Upper lobe of right lung (tissue), 1 donor: ENCODE measurements at regions not wholly inside any gene's neighbourhood (a gene's known extent, or its start where the extent isn't known, plus 50 kb on each side); places are given as distances from the start of the nearest gene placed in this dataset.
"Not testable (repeated sequence)": the region's sequence is repeated elsewhere in the genome, so short reads cannot be mapped to it uniquely, and the experiment has no call there.

ENCODE experiments used
- ATAC-seq: fragments of 200-7000 bp; cut with Tn5 transposase; one replicate; pipeline ENCODE4 v1.9.1; 2020; ENCODE audit warnings: mild to moderate bottlenecking, moderate library complexity
- DNase-seq: peaks from one replicate; pipeline ENCODE4 v3.0.0-alpha.2; 2020
- H3K27ac ChIP-seq: fragments of 200-600 bp; one replicate; pipeline ENCODE4 v1.8.0; 2022
- H3K27me3 ChIP-seq: fragments of 200-600 bp; one replicate; pipeline ENCODE4 v1.8.0; 2022; ENCODE audit warnings: mild to moderate bottlenecking
- H3K36me3 ChIP-seq: fragments of 200-600 bp; one replicate; pipeline ENCODE4 v1.8.0; 2022
- H3K4me1 ChIP-seq: fragments of 200-600 bp; one replicate; pipeline ENCODE4 v1.8.0; 2022
- H3K4me3 ChIP-seq: fragments of 200-600 bp; one replicate; pipeline ENCODE4 v1.8.0; 2022; ENCODE audit warnings: mild to moderate bottlenecking
- H3K9me3 ChIP-seq: fragments of 200-600 bp; one replicate; pipeline ENCODE4 v1.8.0; 2022
- intact Hi-C: fragments of 100-400 bp; cut with DNase I; formaldehyde crosslinking; loops from one replicate; pipeline ENCODE4 v1.11.0; 2022
- TF ChIP-seq, protein P1 (sequence below): fragments of 200-600 bp; IDR thresholded peaks from one replicate; pipeline ENCODE4 v1.8.0; 2022; ENCODE audit warnings: antibody characterized with exemption
- donor health status: DM: no; HTN: yes; CAD: no; lungs with severe emphysema.

DNA sequence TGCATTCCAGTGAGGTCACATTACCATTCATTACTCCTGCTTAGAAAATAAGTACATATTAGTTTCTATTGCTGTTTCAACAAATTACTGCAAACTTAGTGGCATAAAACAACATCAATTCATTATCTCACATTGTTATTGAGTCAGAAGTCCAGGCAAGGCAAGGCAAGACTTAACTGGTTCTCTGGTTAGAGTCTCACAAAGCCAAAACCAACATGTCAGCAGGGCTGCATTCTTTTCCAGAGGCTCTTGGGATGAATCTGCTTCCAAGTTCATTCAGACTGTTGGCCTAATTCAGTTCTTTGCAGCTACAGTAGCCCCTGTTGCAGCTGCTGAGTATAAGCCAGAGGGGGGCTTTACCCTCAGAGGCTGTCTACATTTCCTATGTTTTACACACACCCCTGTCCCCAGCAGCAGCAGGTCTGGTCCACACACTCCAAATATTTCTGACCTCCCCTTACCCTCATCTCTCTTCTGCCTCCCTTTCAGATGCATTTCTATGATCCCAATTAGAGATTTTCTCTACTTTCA, 892.1 kb upstream of the EPHA5 start:
- DNase-seq (no peak), ATAC-seq (no peak)
- Histone ChIP-seq H3K27ac (no peak overlapping the region), H3K4me1 (no peaks in the 10 kb centered on the region), H3K4me3 (no peak overlapping the region), H3K27me3 (no peaks in the 10 kb centered on the region), H3K9me3 (no peaks in the 10 kb centered on the region), H3K36me3 (no peaks in the 10 kb centered on the region)
- intact Hi-C loops = no loop called here
- TF ChIP-seq, protein P1, sequence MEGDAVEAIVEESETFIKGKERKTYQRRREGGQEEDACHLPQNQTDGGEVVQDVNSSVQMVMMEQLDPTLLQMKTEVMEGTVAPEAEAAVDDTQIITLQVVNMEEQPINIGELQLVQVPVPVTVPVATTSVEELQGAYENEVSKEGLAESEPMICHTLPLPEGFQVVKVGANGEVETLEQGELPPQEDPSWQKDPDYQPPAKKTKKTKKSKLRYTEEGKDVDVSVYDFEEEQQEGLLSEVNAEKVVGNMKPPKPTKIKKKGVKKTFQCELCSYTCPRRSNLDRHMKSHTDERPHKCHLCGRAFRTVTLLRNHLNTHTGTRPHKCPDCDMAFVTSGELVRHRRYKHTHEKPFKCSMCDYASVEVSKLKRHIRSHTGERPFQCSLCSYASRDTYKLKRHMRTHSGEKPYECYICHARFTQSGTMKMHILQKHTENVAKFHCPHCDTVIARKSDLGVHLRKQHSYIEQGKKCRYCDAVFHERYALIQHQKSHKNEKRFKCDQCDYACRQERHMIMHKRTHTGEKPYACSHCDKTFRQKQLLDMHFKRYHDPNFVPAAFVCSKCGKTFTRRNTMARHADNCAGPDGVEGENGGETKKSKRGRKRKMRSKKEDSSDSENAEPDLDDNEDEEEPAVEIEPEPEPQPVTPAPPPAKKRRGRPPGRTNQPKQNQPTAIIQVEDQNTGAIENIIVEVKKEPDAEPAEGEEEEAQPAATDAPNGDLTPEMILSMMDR = no peak

DNA sequence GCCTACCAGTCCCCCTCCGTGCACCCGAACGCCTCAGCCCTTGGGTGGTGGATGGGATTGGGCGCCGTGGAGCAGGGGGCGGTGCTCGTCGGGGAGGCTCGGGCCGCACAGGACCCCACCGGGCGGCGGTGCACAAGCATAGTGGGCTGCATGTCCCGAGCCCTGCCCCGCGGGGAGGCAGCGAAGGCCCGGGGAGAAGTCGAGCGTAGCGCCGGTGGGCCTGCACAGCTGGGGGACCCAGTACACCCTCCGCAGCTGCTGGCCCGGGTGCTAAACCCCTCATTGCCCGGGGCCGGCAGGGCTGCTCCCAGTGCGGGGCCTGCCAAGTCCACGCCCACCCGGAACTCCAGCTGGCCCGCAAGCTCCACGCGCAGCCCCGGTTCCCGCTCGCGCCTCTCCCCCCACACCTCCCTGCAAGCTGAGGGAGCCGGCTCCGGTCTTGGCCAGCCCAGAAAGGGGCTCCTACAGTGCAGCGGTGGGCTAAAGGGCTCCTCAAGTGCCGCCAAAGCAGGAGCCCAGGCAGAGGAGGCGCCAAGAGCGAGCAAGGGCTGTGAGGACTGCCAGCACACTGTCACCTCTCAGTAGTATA, 891.3 kb upstream of the EPHA5 start:
- DNase-seq, H3K27ac ChIP-seq, H3K9me3 ChIP-seq, H3K4me1 ChIP-seq, intact Hi-C loops, ATAC-seq, H3K27me3 ChIP-seq, H3K4me3 ChIP-seq, H3K36me3 ChIP-seq: not testable (repeated sequence)

DNA sequence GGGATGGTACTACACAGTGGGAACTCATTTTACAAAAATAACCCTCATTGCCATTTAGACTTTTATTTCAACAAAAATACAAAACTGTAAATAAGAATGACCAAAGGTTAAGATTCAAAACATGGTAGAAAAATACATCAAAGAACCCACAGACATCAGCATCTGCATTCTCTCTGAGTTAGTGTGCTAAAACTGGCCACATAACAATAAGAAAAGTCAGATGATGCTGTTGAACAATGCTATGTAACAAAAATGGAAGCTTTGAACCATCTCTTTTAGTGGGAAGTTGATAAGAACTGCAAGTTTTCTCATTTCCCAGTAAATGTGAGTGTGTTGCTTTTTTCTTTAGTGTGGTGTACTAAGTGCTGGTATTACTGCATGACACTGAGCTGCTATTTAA, 888.4 kb upstream of the EPHA5 start:
- TF ChIP-seq, protein P1 = no peak
- no peak overlapping the region for H3K4me3 ChIP-seq
- ATAC-seq = no peak

DNA sequence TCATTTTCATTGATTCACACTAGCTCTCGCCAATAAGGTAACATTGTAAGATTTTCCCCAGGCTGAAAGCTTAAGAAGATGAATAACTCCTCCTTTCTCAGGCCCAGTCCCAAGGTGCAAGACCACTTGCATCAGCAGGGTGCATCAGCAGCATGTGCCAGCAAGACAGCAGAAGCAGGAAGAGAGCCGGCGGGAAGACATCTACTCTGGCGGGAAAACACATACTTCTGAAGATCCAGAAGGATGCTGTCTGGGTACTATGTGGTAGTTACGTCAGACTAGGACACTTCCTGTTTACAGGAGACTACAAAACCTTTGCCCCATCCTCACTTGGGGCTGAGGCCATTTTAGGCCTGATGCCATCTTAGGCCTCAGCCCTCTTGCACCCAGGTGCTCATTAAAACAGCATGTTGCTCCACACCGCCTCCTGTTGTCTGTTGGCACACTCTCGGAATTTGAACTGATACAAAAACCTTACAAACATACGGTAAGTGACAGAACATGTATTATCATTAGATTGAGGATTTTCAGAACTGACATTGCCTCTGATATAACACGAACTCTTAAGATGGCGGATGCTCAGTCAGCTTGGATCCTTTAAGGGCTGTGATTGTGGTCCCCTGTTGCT, 886.5 kb upstream of the EPHA5 start:
- ATAC-seq = no peak
- Histone ChIP-seq H3K9me3 (no peaks in the 10 kb centered on the region), H3K4me1 (no peaks in the 10 kb centered on the region), H3K27ac (no peak overlapping the region), H3K27me3 (no peaks in the 10 kb centered on the region), H3K36me3 (no peaks in the 10 kb centered on the region), H3K4me3 (no peak overlapping the region)
- TF ChIP-seq, protein P1 = no peak
- no peak for DNase-seq
- intact Hi-C loops = no loop called here

More for the DNA sequence above, 888.4 kb upstream of the EPHA5 start:
- Histone ChIP-seq H3K36me3 (no peaks in the 10 kb centered on the region), H3K4me1 (no peaks in the 10 kb centered on the region), H3K27me3 (no peaks in the 10 kb centered on the region), H3K9me3 (no peaks in the 10 kb centered on the region), H3K27ac (no peak overlapping the region)
- DNase-seq = no peak
- intact Hi-C loops = no loop called here

DNA sequence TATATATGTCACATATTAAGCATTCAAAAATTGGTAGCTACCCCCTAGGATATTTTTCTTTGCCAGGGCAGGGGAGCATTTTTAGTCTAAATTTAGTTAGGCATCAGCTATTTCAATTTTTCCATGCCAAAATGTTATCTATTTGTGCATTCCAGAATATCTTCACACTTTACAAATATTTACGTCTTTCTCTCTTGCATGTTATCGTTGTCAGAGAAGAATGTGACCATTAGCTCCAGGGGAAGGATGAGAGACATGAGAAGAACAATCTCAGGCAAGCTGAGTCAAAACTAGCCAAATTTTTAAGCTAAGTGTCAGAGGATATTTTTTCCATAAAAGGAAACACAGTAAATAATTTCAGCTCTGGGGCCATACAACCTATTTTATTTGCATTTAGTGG, 885.0 kb upstream of the EPHA5 start:
- H3K27me3 ChIP-seq = no peaks in the 10 kb centered on the region
- H3K4me1 ChIP-seq = no peaks in the 10 kb centered on the region
- H3K27ac ChIP-seq = no peak overlapping the region
- ATAC-seq (no peak), DNase-seq (no peak)
- no peak overlapping the region for H3K4me3 ChIP-seq
- H3K36me3 ChIP-seq = no peaks in the 10 kb centered on the region
- TF ChIP-seq, protein P1 = no peak
- intact Hi-C loops = no loop called here
- no peaks in the 10 kb centered on the region for H3K9me3 ChIP-seq

DNA sequence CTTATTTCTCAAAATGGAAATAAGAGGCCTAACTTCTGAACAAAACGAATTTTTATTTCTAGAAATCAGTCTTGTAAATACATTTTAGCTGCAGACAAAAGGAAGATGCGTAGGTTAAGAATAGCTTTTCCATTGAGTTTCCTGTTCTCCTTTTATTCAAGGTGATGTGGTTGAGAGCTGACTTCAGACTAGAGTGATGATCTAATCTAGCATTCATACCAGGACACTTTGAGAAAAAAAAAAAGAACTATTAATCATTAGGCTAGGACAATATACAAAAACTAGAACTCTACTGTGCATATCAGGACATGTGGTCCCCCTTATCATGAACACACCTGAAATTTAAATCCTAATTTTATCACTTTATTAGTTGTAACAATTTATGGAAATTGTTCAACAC, 884.5 kb upstream of the EPHA5 start:
- intact Hi-C loops = no loop called here
- Histone ChIP-seq H3K4me1 (no peaks in the 10 kb centered on the region), H3K27me3 (no peaks in the 10 kb centered on the region), H3K9me3 (no peaks in the 10 kb centered on the region), H3K27ac (no peak overlapping the region), H3K36me3 (no peaks in the 10 kb centered on the region), H3K4me3 (no peak overlapping the region)
- TF ChIP-seq, protein P1 = no peak
- DNase-seq = no peak
- ATAC-seq = no peak

DNA sequence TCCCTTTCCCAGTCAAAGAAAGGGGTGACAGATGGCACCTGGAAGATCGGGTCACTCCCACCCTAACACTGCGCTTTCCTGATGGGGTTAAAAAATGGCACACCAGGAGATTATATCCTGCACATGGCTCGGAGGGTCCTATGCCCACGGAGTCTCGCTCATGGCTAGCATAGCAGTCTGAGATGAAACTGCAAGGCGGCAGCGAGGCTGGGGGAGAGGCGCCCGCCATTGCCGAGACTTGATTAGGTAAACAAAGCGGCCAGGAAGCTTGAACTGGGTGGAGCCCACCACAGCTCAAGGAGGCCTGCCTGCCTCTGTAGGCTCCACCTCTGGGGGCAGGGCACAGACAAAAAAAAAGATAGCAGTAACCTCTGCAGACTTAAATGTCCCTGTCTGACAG, 875.0 kb upstream of the EPHA5 start:
- H3K4me3 ChIP-seq, intact Hi-C loops, DNase-seq, H3K36me3 ChIP-seq, H3K4me1 ChIP-seq, H3K27me3 ChIP-seq, H3K27ac ChIP-seq, H3K9me3 ChIP-seq, ATAC-seq: not testable (repeated sequence)
